RKO (cell line): ENCODE measurements at regions not wholly inside any gene's neighbourhood (a gene's known extent, or its start where the extent isn't known, plus 50 kb on each side); places are given as distances from the start of the nearest gene placed in this dataset.

Experiments
- DNase-seq: peaks from one replicate; pipeline ENCODE4 v3.0.0-alpha.2; 2016; ENCODE audit warnings: low spot score

DNA sequence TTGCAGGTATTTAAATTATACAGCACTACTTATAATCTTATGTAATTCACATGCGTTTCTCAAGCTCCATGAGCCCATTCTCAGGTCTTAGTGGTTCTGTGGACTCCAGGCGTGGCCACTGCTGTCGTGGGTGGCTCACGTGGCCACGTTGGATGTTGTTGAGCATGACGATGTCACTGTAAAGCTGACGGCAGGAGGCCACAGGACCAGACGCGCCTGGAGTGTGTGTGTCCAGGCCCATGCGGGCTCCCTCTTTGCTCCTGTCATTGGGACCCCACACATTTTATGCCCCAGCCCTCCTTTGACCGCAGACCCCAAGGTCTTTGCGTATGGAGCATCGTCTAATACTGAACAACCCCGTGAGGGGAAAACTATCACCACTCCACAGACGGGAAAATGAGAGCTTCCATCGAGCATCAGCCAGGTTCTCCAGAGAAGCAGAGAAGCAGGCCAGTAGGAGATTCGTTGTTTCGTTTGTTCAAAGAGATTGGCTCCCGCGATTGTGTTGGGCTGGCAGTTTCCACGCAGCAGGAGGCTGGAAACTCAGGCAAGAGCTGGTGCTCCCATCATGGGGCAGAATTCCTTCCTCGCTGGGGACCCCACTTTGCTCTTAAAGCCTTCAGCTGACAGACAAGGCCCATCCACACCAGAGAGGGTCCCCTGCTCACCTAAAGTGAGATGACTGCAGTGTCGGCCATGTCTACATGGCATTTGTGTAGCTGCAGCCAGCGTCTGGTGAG is 129.3 kb upstream of the SPACA7 start:
- DNase-seq, result no peak

- no peak for DNase-seq
Measured at GRCh38 chr13:112247471-112248405, 128.4 kb upstream of the SPACA7 start.

GRCh38 chr13:112248406-112248760 is 127.8 kb upstream of the SPACA7 start:
- DNase-seq, result no peak

- DNase-seq, result no peak
Measured at GRCh38 chr13:112248862-112249592, 127.1 kb upstream of the SPACA7 start.

- no peak for DNase-seq
Measured at GRCh38 chr13:112249644-112250610, 126.2 kb upstream of the SPACA7 start.

- no peak for DNase-seq
Measured at GRCh38 chr13:112250788-112251445, 125.2 kb upstream of the SPACA7 start.

- DNase-seq, result no peak
Measured at GRCh38 chr13:112251930-112252585, 124.1 kb upstream of the SPACA7 start.

GRCh38 chr13:112252804-112253590 is 123.2 kb upstream of the SPACA7 start:
- no peak for DNase-seq

- no peak for DNase-seq
Measured at GRCh38 chr13:112253631-112254030, 122.5 kb upstream of the SPACA7 start.

DNA sequence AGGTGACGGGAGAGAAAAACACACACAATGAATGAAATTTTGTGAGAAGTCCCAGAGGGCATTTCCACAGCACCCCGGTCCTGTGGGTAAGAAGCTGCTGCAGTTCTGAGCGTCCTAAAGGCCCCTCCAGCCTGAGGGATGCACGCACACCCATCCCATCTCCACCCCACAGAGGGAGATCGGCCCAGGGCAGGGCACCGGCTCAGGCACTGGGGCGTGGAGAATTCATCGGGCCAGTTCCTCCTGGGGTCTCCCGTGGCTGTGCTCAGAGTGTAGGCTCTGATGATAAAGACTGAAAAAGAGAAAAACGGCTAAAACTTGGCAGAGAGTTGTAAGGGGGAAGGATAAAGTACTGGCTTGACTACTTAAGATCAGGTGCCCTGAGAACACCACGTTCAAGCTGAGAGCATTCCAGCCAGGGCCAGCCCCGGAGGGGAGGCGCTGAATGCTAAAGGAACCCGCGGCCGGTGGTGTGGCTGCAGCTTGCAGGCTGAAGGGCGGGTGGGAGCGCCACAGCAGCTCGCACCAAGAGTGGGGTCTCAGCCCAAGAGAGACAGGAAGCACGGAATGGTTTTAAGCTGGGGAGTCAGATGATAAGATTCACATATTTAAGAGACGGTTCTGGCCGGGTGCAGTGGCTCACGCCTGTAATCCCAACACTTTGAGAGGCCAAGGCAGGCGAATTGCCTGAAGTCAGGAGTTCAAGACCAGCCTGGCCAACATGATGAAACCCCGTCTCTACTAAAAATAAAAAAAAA is 121.9 kb upstream of the SPACA7 start:
- no peak for DNase-seq

DNA sequence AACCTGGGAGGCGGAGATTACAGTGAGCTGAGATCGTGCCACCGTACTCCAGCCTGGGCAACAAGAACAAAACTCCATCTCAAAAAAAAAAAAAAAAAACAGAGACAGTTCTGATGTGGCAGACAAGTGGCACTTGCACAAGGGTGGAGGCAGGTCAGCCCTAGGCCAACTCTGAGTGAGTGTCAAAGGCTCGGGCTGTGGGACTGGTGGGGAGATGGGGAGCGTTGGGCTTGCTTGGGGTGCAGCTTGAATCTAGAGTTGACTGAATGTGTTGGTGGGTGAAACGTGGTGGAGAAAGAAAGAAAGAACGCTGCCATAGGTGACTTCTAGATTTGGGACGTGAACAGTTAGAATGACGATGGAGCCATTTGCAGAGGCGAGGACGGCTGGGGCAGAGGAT is 121.3 kb upstream of the SPACA7 start:
- DNase-seq, result no peak

DNA sequence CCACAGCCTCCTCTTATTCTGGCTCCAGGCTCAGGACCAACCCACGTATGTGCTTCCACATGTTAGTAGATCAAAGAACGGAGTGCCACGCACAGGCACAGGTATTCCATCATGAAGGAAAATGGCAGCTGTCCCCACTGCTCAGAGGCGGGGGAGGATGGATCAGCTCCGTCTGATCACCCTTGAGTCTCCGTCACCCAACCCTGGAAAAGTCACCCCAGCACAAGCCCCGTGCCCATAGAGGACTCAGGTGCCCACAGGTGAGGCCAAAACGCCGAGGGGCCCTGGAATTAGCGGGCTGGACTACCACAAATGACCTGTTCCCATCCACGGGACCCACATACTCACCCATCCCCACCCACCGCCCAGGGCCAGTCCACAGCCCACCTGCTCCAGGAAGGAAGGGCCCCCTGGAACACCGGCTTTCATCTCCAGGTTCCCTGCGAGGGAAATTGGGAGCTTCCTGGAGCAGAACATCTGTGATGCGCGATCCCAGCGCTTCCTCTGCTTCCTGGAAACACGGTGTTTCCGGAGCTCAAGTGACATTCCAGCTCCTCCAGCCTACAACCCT is 120.5 kb upstream of the SPACA7 start:
- DNase-seq, result no peak

DNA sequence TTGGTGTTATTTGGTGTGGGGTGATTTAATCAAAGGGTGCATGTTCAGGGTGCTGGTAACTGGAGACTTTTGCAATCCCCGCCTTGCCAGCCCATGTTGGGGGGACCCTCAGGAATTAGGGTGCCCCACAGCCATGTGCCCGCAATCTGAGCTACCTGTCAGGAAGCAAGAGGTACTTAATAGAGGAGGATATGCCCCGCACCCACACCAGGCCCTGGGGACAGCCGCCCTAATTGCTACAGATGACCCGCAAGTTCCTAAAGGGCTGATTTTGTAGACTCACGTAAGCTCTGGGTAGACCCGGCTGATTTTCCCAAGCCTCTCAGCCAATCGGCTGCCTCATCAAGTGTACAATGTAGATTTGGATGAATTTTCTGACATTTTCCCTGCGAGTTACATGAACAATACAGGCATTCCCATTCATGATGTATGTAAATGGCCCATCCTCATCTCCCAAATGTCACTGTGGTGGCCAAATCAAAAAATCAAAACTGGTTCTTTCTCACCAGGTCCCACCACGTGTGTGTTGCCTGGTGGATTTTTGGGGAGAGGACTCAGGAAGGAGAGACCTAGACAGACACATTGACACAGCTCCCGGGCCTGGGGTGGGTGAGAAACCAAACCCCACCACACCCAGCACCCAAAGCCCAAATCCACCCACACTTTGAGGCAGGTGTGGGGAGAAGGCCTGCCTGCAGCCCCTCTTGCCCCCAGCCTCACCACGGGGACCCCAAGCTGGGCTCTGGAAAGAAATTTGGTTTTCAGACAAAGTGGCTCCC is 119.2 kb upstream of the SPACA7 start:
- no peak for DNase-seq

DNA sequence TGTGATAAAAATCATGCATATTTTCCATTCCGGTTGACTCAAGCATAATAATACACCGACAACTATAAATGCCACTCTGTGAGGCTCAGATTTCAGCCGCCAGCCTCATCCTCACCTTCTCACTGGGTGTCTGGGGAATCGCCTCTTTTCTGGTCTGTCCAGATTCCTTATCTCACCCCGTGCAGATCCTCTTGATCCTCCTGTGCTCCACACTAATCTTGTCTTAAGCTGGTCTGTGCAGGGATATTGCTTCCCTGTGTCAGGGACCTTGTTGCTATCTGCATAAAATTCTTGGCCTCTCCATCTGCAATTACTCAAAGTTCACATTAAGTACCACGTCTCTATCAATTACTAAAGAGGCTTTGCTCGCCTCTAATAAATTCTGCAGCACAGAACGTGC is 116.6 kb upstream of the SPACA7 start:
- DNase-seq, result no peak

DNA sequence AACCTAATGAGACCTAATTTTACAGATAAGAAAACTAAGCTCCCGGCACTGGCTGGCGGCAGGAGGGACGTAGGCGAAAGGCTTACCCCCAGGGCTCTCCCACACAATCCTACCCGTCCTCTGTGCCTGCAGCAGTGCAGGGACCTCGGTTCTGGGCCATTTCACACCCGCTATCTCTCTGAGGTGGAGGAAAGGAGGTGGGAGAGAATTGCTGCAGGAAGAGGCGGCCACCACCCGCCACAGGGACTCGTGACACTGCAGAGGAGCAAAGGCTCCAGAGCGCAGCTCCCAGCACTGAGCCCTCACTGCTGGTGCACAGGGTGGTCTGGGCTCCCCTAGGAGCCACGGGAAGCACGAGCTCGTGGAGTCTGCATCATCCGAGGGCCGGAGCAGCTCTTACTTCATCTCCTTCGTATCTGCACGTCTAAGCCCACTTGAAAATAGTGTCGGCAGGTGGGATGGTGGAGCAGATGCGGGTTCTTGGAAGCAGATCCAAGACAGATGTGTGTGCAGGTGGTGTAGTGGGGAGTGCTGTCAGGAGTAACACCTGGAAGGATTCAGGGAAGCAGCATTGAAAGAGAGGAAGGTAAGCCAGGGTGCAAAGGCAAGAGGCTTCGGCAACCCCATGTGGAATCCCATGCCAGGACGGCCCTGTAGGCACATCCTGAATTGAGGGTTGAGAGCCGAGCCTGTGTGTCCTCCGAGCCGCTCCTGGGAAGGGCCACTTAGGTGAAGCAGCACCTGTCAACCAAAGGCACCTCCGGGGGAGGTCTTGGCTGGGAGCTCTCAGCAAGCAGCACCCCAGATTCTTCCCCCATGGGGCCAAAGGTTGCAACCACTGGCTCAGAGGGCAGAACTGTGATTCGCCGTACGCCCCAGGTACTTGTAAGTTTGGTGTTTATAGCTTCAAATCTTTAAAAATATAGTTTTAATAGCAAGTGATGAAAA is 115.8 kb upstream of the SPACA7 start:
- DNase-seq, result no peak

- no peak for DNase-seq
Measured at GRCh38 chr13:112261924-112262323, 114.2 kb upstream of the SPACA7 start.
